ENCODE measurements at regions not wholly inside any gene's neighbourhood (a gene's known extent, or its start where the extent isn't known, plus 50 kb on each side); places are given as distances from the start of the nearest gene placed in this dataset.

DNA sequence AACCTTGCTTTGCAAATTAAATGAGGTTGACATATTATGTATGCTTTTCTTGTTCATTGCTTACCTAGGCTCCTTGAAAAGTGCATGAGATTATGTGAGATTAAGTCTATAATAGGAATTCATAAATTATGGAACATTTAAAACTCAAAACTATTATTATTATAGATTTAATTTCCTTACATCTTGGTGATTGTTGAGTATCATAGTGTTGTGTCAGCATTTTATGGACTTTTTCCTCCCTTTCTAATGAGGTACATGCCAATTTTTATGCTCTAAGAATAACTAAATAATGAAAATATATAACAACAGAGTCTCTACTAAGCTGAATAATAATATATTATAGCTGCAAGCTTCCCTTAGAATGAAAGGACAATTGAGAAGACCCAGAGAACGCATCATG, 848.8 kb upstream of the AADAT start:
- no peak overlapping the region for H3K9ac ChIP-seq (ENCODE audit: low read length)
- no peak overlapping the region for H2AFZ ChIP-seq (ENCODE audit: low read depth, low read length, poor library complexity, severe bottlenecking)
- no peak overlapping the region for H3K4me3 ChIP-seq (replicated peaks in 1 of 2; ENCODE audit: low read depth in 1 of 2, low read length in 2 of 2)
- H3K27me3 ChIP-seq (ENCODE audit: insufficient read depth, low read length), result no peaks in the 10 kb centered on the region
- intact Hi-C loops (cut with micrococcal nuclease), result no loop called here
- TF ChIP-seq ELF1 (IDR thresholded peaks at IDR 0.05; ENCODE audit: borderline replicate concordance, low read depth) (no peak), ZFX (IDR thresholded peaks at IDR 0.05) (no peak), EGR1 (IDR thresholded peaks at IDR 0.05; ENCODE audit: low read depth) (no peak), EZH2phosphoT487 (IDR thresholded peaks at IDR 0.05; ENCODE audit: borderline replicate concordance) (no peak), FOSL1 (IDR thresholded peaks at IDR 0.05; ENCODE audit: low read depth) (no peak), RAD21 (IDR thresholded peaks at IDR 0.05; ENCODE audit: low read depth) (no peak), YY1 (IDR thresholded peaks at IDR 0.05; ENCODE audit: extremely low read depth, insufficient replicate concordance, low read depth, low read length) (no peak), SP1 (IDR thresholded peaks at IDR 0.05; ENCODE audit: low read depth) (no peak), POLR2A (IDR thresholded peaks at IDR 0.05; ENCODE audit: borderline replicate concordance, extremely low read depth, insufficient read depth, insufficient read length) (no peak), ZNF274 (IDR thresholded peaks at IDR 0.05; ENCODE audit: low read depth, low read length) (no peak), POLR2AphosphoS5 (IDR thresholded peaks at IDR 0.05; ENCODE audit: low read depth, low read length) (no peak), TCF7L2 (IDR thresholded peaks at IDR 0.05; ENCODE audit: borderline replicate concordance, extremely low read depth, insufficient read depth, insufficient read length) (no peak), CBX3 (IDR thresholded peaks at IDR 0.05; ENCODE audit: low read depth) (no peak), JUND (IDR thresholded peaks at IDR 0.05) (no peak)
- TF ChIP-seq, protein P1, sequence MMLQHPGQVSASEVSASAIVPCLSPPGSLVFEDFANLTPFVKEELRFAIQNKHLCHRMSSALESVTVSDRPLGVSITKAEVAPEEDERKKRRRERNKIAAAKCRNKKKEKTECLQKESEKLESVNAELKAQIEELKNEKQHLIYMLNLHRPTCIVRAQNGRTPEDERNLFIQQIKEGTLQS (IDR thresholded peaks at IDR 0.05), result no peak
- TF ChIP-seq, protein P2, sequence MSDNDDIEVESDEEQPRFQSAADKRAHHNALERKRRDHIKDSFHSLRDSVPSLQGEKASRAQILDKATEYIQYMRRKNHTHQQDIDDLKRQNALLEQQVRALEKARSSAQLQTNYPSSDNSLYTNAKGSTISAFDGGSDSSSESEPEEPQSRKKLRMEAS (IDR thresholded peaks at IDR 0.05), result no peak
- TF ChIP-seq, protein P3, sequence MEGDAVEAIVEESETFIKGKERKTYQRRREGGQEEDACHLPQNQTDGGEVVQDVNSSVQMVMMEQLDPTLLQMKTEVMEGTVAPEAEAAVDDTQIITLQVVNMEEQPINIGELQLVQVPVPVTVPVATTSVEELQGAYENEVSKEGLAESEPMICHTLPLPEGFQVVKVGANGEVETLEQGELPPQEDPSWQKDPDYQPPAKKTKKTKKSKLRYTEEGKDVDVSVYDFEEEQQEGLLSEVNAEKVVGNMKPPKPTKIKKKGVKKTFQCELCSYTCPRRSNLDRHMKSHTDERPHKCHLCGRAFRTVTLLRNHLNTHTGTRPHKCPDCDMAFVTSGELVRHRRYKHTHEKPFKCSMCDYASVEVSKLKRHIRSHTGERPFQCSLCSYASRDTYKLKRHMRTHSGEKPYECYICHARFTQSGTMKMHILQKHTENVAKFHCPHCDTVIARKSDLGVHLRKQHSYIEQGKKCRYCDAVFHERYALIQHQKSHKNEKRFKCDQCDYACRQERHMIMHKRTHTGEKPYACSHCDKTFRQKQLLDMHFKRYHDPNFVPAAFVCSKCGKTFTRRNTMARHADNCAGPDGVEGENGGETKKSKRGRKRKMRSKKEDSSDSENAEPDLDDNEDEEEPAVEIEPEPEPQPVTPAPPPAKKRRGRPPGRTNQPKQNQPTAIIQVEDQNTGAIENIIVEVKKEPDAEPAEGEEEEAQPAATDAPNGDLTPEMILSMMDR (IDR thresholded peaks at IDR 0.05 in 2 of 3, conservative IDR thresholded peaks at IDR 0.05 in 1 of 3; ENCODE audit: borderline replicate concordance in 1 of 3, insufficient read depth in 1 of 3, low read depth in 2 of 3, low read length in 2 of 3), result no peak
- H3K4me1 ChIP-seq (ENCODE audit: control insufficient read depth in 1 of 2, insufficient read depth in 2 of 2, low read length in 2 of 2), result no peaks in the 10 kb centered on the region
- DNase-seq (ENCODE audit: low read depth, low spot score) (no peak), ATAC-seq (no peak)
- no peaks in the 10 kb centered on the region for H3K36me3 ChIP-seq (ENCODE audit: control insufficient read depth in 1 of 2, insufficient read depth in 2 of 2, low read length in 2 of 2)
- H3K27ac ChIP-seq (ENCODE audit: low read depth, low read length), result no peak overlapping the region
- no peak overlapping the region for H3K4me2 ChIP-seq (ENCODE audit: low read length)
- H4K20me1 ChIP-seq (ENCODE audit: insufficient read depth), result no peaks in the 10 kb centered on the region
- H3K9me2 ChIP-seq (ENCODE audit: insufficient read depth), result no peaks in the 10 kb centered on the region
- ChIA-PET CTCF (no interaction called here), POLR2A (no interaction called here), RAD21 (ENCODE audit: low non-redundant PET in 1 of 2, low total read pairs in 2 of 2, uncharacterized antibody in 2 of 2, unreplicated experiment in 2 of 2) (no interaction called here)
- H3K79me2 ChIP-seq (ENCODE audit: insufficient read depth, low read length), result no peaks in the 10 kb centered on the region
- H3K9me3 ChIP-seq (ENCODE audit: control insufficient read depth in 1 of 2, insufficient read depth in 1 of 2, low read depth in 1 of 2, low read length in 2 of 2), result no peaks in the 10 kb centered on the region
- BruUV-seq (replicated peaks), result no TSS peak
